ENCODE measurements at regions not wholly inside any gene's neighbourhood (a gene's known extent, or its start where the extent isn't known, plus 50 kb on each side); places are given as distances from the start of the nearest gene placed in this dataset.

DNA sequence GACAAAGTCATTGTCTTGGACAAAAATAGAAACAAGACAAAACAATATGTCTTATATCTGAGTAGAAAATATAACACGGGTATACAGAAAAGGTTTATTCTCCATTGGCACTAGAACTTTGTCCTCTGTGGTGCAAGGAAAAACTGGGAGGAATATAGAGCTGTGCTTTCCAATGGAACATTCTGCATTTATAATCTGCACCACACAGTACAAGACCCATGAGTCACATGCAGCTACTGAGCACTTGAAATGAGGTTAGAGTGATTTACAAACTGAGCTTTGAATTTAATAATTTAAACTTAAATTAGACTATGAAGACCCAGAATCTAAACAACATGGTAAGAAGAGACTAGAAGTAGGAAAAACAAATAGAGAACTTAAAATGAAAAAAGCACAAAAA is 86.1 kb downstream of the RAP2A start:
- Mint-ChIP-seq H3K27ac (no peak overlapping the region), H3K27me3 (ENCODE audit: low read depth) (no peaks in the 10 kb centered on the region; the same call in 1 of the 2 replicates), H3K4me1 (0 out of 2 replicates have a peak, but pooled peaks cover 2% of the 10 kb centered on the region), H3K36me3 (no peaks in the 10 kb centered on the region), H3K4me3 (no peak overlapping the region), H3K9me3 (peaks cover 8% of the 10 kb centered on the region)
- ChIA-PET POLR2A (no interaction called here), CTCF (no interaction called here)
- DNase-seq (ENCODE audit: low spot score) (no peak), ATAC-seq (no peak)
- TF ChIP-seq ZNF219 (CRISPR knock-in tag; IDR thresholded peaks at IDR 0.05; ENCODE audit: borderline replicate concordance) (no peak), CTCF (IDR thresholded peaks at IDR 0.05) (no peak), ZNF138 (CRISPR knock-in tag; conservative IDR thresholded peaks at IDR 0.05) (no peak), GABPB1 (CRISPR knock-in tag; IDR thresholded peaks at IDR 0.05) (no peak), ZNF416 (CRISPR knock-in tag; IDR thresholded peaks at IDR 0.05) (no peak), NR2C2 (CRISPR knock-in tag; IDR thresholded peaks at IDR 0.05) (no peak), ETV6 (CRISPR knock-in tag; IDR thresholded peaks at IDR 0.05) (no peak), HMGA2 (CRISPR knock-in tag; IDR thresholded peaks at IDR 0.05) (no peak), GTF2I (CRISPR knock-in tag; conservative IDR thresholded peaks at IDR 0.05) (no peak), SP1 (CRISPR knock-in tag; conservative IDR thresholded peaks at IDR 0.05) (no peak), ZMAT4 (CRISPR knock-in tag; IDR thresholded peaks at IDR 0.05) (no peak), GRHL2 (CRISPR knock-in tag; IDR thresholded peaks at IDR 0.05; ENCODE audit: insufficient replicate concordance, severe bottlenecking) (no peak), MXD4 (CRISPR knock-in tag; IDR thresholded peaks at IDR 0.05; ENCODE audit: borderline replicate concordance) (no peak), ZNF671 (CRISPR knock-in tag; IDR thresholded peaks at IDR 0.05) (no peak), ATF2 (CRISPR knock-in tag; IDR thresholded peaks at IDR 0.05; ENCODE audit: borderline replicate concordance, low read depth) (no peak)
- TF ChIP-seq, protein P1, sequence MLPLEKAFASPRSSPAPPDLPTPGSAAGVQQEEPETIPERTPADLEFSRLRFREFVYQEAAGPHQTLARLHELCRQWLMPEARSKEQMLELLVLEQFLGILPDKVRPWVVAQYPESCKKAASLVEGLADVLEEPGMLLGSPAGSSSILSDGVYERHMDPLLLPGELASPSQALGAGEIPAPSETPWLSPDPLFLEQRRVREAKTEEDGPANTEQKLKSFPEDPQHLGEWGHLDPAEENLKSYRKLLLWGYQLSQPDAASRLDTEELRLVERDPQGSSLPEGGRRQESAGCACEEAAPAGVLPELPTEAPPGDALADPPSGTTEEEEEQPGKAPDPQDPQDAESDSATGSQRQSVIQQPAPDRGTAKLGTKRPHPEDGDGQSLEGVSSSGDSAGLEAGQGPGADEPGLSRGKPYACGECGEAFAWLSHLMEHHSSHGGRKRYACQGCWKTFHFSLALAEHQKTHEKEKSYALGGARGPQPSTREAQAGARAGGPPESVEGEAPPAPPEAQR (CRISPR knock-in tag; IDR thresholded peaks at IDR 0.05): no peak

GRCh38 chr13:97520866-97521265 is 86.9 kb downstream of the RAP2A start:
- ChIA-PET CTCF (no interaction called here), POLR2A (no interaction called here)
- TF ChIP-seq ATF1 (CRISPR knock-in tag; IDR thresholded peaks at IDR 0.05) (no peak), NFATC4 (CRISPR knock-in tag; IDR thresholded peaks at IDR 0.05) (no peak), ZNF121 (CRISPR knock-in tag; IDR thresholded peaks at IDR 0.05) (no peak)
- DNase-seq (ENCODE audit: low spot score) (no peak), ATAC-seq (no peak)
- Mint-ChIP-seq H3K4me3 (no peak overlapping the region), H3K4me1 (0 out of 2 replicates have a peak, but pooled peaks cover 2% of the 10 kb centered on the region), H3K9me3 (peaks cover 8% of the 10 kb centered on the region), H3K36me3 (no peaks in the 10 kb centered on the region), H3K27me3 (ENCODE audit: low read depth) (no peaks in the 10 kb centered on the region; the same call in 1 of the 2 replicates), H3K27ac (no peak overlapping the region)

GRCh38 chr13:97521726-97522125 is 87.8 kb downstream of the RAP2A start:
- H3K9me3 Mint-ChIP-seq: peaks cover 8% of the 10 kb centered on the region
- ChIA-PET POLR2A (no interaction called here), CTCF (no interaction called here)
- ATAC-seq (no peak), DNase-seq (ENCODE audit: low spot score) (no peak)
- no peak overlapping the region for H3K4me3 Mint-ChIP-seq
- TF ChIP-seq FOXK1 (CRISPR knock-in tag; IDR thresholded peaks at IDR 0.05): no peak
- TF ChIP-seq CTCF (IDR thresholded peaks at IDR 0.05): no peak
- 0 out of 2 replicates have a peak, but pooled peaks cover 2% of the 10 kb centered on the region for H3K4me1 Mint-ChIP-seq
- H3K27ac Mint-ChIP-seq: no peak overlapping the region
- no peaks in the 10 kb centered on the region; the same call in 1 of the 2 replicates for H3K27me3 Mint-ChIP-seq (ENCODE audit: low read depth)
- no peaks in the 10 kb centered on the region for H3K36me3 Mint-ChIP-seq
